HepG2 (cell line): ENCODE measurements at regions not wholly inside any gene's neighbourhood (a gene's known extent, or its start where the extent isn't known, plus 50 kb on each side); places are given as distances from the start of the nearest gene placed in this dataset.

Source experiments
- ATRX ChIP-seq: sonication (generic); formaldehyde crosslinking; IDR thresholded peaks from 2 replicates; pipeline ENCODE4 v1.4.0; 2020; ENCODE audit warnings: missing genetic modification reagents, borderline replicate concordance
- BORCS8-MEF2B ChIP-seq: sonication (generic); formaldehyde crosslinking; IDR thresholded peaks from 2 replicates; pipeline ENCODE4 v1.8.0; 2022; ENCODE audit warnings: mild to moderate bottlenecking, missing genetic modification reagents
- CENPX ChIP-seq: sonication (generic); formaldehyde crosslinking; IDR thresholded peaks from 2 replicates; pipeline ENCODE4 v1.9.0; 2021; ENCODE audit warnings: mild to moderate bottlenecking, missing genetic modification reagents, moderate library complexity
- GLI4 ChIP-seq: sonication (generic); formaldehyde crosslinking; IDR thresholded peaks from 2 replicates; pipeline ENCODE4 v1.5.1; 2020; ENCODE audit warnings: missing genetic modification reagents, mild to moderate bottlenecking, moderate library complexity, borderline replicate concordance
- IKZF1 ChIP-seq: fragments of 450-650 bp; IDR thresholded peaks from 2 replicates; pipeline ENCODE4 v1.7.1; 2016
- KLF6 ChIP-seq: IDR thresholded peaks from 2 replicates; pipeline ENCODE4 v1.8.0; 2016; ENCODE audit warnings: missing biosample characterization, missing genetic modification reagents
- SP1 ChIP-seq, 2 experiments: fragments of 450-650 bp in 1 of 2; sonication (generic) in 1 of 2; formaldehyde crosslinking in 1 of 2; IDR thresholded peaks; 2 replicates each; pipeline versions ENCODE4 v1.4.0 to v1.6.1; 2016 to 2020; ENCODE audit warnings: missing genetic modification reagents in 1 of 2
- TBL1XR1 ChIP-seq: fragments of 150-350 bp; IDR thresholded peaks from 2 replicates; pipeline ENCODE4 v1.6.1; 2014; ENCODE audit warnings: borderline replicate concordance, low read length; ENCODE audit not compliant: partially characterized antibody
- ZNF333 ChIP-seq: sonication (generic); formaldehyde crosslinking; IDR thresholded peaks from 2 replicates; pipeline ENCODE4 v1.4.0; 2020; ENCODE audit warnings: mild to moderate bottlenecking, missing genetic modification reagents, borderline replicate concordance
- ZSCAN29 ChIP-seq: sonication (generic); formaldehyde crosslinking; conservative IDR thresholded peaks from 2 replicates; pipeline ENCODE4 v1.4.0; 2020; ENCODE audit warnings: mild to moderate bottlenecking, missing genetic modification reagents
- TF ChIP-seq, protein P1 (sequence below): sonication (generic); formaldehyde crosslinking; conservative IDR thresholded peaks from 2 replicates; pipeline ENCODE4 v1.4.0; 2020; ENCODE audit warnings: mild to moderate bottlenecking, missing genetic modification reagents, moderate library complexity

DNA sequence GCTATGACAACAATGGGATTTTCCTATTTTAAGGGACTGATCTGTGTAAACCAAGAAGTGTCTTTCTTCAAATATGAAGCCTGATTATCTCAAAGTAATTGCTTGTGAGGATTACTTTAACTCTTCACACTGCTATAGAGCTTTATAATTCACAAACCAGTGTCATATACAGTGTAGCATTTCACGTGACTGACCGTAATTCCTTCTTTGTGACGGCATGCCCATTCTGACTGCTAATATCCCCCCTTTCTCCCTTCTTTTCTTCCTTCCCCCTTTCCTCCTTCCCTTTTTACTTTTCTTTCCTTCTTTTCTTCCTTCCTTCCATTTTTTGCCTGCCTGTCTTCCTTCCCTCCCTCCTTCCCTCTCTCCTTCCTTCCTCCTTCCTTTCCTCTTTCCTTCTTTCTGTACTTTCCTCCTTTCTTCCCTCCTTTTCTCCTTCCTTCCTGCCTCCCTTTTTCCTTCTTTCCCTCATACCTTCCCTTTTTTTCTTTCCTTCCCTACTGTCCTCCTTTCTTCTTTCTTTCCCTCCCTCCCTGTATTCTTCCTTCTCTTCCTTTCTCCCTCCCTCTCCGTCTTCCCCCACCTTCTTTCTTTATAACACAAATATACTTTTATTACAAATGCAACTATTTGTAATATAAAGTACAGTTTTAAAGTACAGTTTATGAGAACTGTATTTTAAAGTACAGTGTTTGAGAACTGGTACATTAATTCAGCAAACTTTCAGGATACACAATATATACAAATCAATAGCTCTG is 75.0 kb upstream of the EXOC2 start (continued):
- TF ChIP-seq BORCS8-MEF2B (CRISPR knock-in tag) (no peak), IKZF1 (0 out of 2 replicates have a peak, but pooled peaks have one; percentile 50), GLI4 (CRISPR knock-in tag) (no peak), TBL1XR1 (no peak), KLF6 (CRISPR knock-in tag) (no peak), ZSCAN29 (CRISPR knock-in tag) (no peak), SP1 (IDR thresholded peaks at IDR 0.05) (no peak), SP1 (CRISPR knock-in tag; IDR thresholded peaks at IDR 0.05) (no peak), CENPX (CRISPR knock-in tag) (no peak), ATRX (CRISPR knock-in tag) (no peak), ZNF333 (CRISPR knock-in tag) (no peak)
- TF ChIP-seq, protein P1, sequence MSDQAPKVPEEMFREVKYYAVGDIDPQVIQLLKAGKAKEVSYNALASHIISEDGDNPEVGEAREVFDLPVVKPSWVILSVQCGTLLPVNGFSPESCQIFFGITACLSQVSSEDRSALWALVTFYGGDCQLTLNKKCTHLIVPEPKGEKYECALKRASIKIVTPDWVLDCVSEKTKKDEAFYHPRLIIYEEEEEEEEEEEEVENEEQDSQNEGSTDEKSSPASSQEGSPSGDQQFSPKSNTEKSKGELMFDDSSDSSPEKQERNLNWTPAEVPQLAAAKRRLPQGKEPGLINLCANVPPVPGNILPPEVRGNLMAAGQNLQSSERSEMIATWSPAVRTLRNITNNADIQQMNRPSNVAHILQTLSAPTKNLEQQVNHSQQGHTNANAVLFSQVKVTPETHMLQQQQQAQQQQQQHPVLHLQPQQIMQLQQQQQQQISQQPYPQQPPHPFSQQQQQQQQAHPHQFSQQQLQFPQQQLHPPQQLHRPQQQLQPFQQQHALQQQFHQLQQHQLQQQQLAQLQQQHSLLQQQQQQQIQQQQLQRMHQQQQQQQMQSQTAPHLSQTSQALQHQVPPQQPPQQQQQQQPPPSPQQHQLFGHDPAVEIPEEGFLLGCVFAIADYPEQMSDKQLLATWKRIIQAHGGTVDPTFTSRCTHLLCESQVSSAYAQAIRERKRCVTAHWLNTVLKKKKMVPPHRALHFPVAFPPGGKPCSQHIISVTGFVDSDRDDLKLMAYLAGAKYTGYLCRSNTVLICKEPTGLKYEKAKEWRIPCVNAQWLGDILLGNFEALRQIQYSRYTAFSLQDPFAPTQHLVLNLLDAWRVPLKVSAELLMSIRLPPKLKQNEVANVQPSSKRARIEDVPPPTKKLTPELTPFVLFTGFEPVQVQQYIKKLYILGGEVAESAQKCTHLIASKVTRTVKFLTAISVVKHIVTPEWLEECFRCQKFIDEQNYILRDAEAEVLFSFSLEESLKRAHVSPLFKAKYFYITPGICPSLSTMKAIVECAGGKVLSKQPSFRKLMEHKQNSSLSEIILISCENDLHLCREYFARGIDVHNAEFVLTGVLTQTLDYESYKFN (CRISPR knock-in tag): no peak
